Keratinocyte (primary cell): ENCODE measurements at regions not wholly inside any gene's neighbourhood (a gene's known extent, or its start where the extent isn't known, plus 50 kb on each side); places are given as distances from the start of the nearest gene placed in this dataset.
"Not testable (repeated sequence)": the region's sequence is repeated elsewhere in the genome, so short reads cannot be mapped to it uniquely, and the experiment has no call there.

Experiments used
- DNase-seq: peaks from one replicate; pipeline ENCODE4 v3.0.0-alpha.2; 2011; ENCODE audit warnings: low read depth, missing footprints, low spot score
- FAIRE-seq: peaks from 2 replicates; lab custom pipeline; 2011; peaks lifted over from hg19 to GRCh38; lab: Jason Lieb, UNC
- H2AFZ ChIP-seq: 2 replicates; pipeline ENCODE4 v1.6.0; 2012; ENCODE audit warnings: low read length, control low read depth, inconsistent platforms; ENCODE audit not compliant: control insufficient read depth
- H3K27ac ChIP-seq: 2 replicates; pipeline ENCODE4 v1.5.1; 2011; ENCODE audit warnings: low read length; ENCODE audit not compliant: control insufficient read depth, insufficient read depth
- H3K27me3 ChIP-seq: 3 replicates; pipeline ENCODE4 v1.6.0; 2011; ENCODE audit warnings: low read length; ENCODE audit not compliant: control insufficient read depth, insufficient read depth; ENCODE audit errors: extremely low read depth
- H3K36me3 ChIP-seq, 2 experiments: 2 replicates in 1 of 2; 3 replicates in 1 of 2; pipeline ENCODE4 v1.5.1; 2011; ENCODE audit warnings: low read length in 2 of 2, mild to moderate bottlenecking in 1 of 2; ENCODE audit not compliant: control insufficient read depth in 2 of 2, insufficient read depth in 2 of 2; ENCODE audit errors: extremely low read depth in 1 of 2
- H3K4me1 ChIP-seq: 3 replicates; pipeline ENCODE4 v1.5.1; 2011; ENCODE audit warnings: low read length; ENCODE audit not compliant: control insufficient read depth, insufficient read depth; ENCODE audit errors: extremely low read depth
- H3K4me2 ChIP-seq: 3 replicates; pipeline ENCODE4 v1.6.0; 2011; ENCODE audit warnings: low read depth, low read length; ENCODE audit not compliant: control insufficient read depth, insufficient read depth; ENCODE audit errors: extremely low read depth
- H3K4me3 ChIP-seq, 3 experiments: fragments of 200-600 bp in 1 of 3; sonication (generic) in 1 of 3; 2 replicates in 2 of 3; 3 replicates in 1 of 3; pipeline ENCODE4 v1.5.1; 2011 to 2016; ENCODE audit warnings: low read length in 3 of 3, mild to moderate bottlenecking in 3 of 3, control low read depth in 2 of 3, inconsistent platforms in 1 of 3, low read depth in 1 of 3, mixed read lengths in 1 of 3, mixed run types in 1 of 3, moderate library complexity in 1 of 3; ENCODE audit not compliant: control insufficient read depth in 2 of 3, insufficient read depth in 2 of 3; ENCODE audit errors: extremely low read depth in 1 of 3
- H3K79me2 ChIP-seq: 2 replicates; pipeline ENCODE4 v1.6.0; 2012; ENCODE audit warnings: low read length; ENCODE audit not compliant: control insufficient read depth, insufficient read depth
- H3K9ac ChIP-seq: 3 replicates; pipeline ENCODE4 v1.6.0; 2011; ENCODE audit warnings: low read length; ENCODE audit not compliant: control insufficient read depth, insufficient read depth; ENCODE audit errors: extremely low read depth
- H3K9me1 ChIP-seq: 3 replicates; pipeline ENCODE4 v1.6.0; 2011; ENCODE audit warnings: low read length; ENCODE audit not compliant: control insufficient read depth, insufficient read depth; ENCODE audit errors: extremely low read depth
- H3K9me3 ChIP-seq: 2 replicates; pipeline ENCODE4 v1.5.1; 2012; ENCODE audit warnings: low read depth, low read length; ENCODE audit not compliant: control insufficient read depth
- H4K20me1 ChIP-seq: 3 replicates; pipeline ENCODE4 v1.6.0; 2011; ENCODE audit warnings: low read length; ENCODE audit not compliant: control insufficient read depth, insufficient read depth; ENCODE audit errors: extremely low read depth
- EZH2 ChIP-seq: IDR thresholded peaks from one replicate; pipeline ENCODE4 v1.6.1; 2012; ENCODE audit warnings: inconsistent platforms, mild to moderate bottlenecking, low read length, moderate library complexity
- dilution Hi-C: fragments of 300-500 bp; cut with MboI; formaldehyde crosslinking; loops from one replicate; pipeline ENCODE4 v1.7.0; 2020; ENCODE audit warnings: low sequenced_read_pairs; ENCODE audit not compliant: extremely low pct_ligation_motif_present
- TF ChIP-seq, protein P1 (sequence below), 3 experiments: IDR thresholded peaks in 1 of 3; conservative IDR thresholded peaks in 1 of 3; optimal IDR thresholded peaks in 1 of 3; 2 replicates in 2 of 3; 3 replicates in 1 of 3; pipeline versions ENCODE3 to v1.5.1; 2011; ENCODE audit warnings: low read length in 3 of 3, mild to moderate bottlenecking in 3 of 3, moderate library complexity in 2 of 3, control low read depth in 1 of 3, inconsistent platforms in 1 of 3; ENCODE audit not compliant: insufficient read depth in 2 of 3; ENCODE audit errors: extremely low read depth in 1 of 3

DNA sequence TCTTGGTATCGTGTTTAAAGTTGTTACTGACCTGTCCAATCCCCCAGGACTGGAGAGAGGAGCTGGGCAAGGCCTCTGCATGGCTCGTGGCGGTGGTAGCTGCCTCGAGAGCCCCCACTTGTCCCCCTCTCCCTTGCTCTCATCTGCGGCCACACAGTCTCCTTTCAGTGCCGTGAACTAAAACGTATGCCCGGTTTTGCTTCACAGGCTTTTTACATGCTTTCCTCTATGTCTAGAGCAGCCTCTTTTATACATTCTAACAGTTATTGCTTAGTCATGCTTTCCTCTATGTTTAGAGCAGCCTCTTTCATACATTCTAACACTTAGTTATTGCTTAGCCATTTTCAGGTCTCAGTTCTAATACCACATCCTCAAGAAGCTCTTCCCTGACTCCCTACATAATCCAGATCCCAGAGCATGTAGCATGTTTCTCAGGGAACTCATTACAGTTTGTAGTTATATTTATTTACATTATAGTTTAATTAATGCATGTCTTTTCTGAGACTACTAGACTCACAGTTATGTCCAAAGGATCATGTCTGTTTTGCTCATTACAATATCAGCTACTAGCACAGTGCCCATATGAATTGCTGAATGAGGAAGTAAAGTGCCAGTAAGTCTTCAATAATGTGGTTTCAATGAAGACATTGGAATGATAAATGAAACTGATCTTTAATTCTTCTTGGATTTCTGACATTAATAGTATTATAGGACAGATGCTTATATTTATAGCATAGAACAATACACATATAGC, 66.5 kb upstream of the TBL1XR1 start:
- Histone ChIP-seq H3K9me3 (no peaks in the 10 kb centered on the region), H4K20me1 (no peaks in the 10 kb centered on the region), H3K4me3 (no peak overlapping the region), H2AFZ (peak overlapping the region; percentile 56), H3K27ac (no peak overlapping the region), H3K27me3 (no peaks in the 10 kb centered on the region), H3K9ac (no peak overlapping the region), H3K9me1 (no peaks in the 10 kb centered on the region), H3K79me2 (no peaks in the 10 kb centered on the region), H3K4me2 (no peak overlapping the region), H3K36me3 (no peaks in the 10 kb centered on the region), H3K4me1 (no peaks in the 10 kb centered on the region)
- dilution Hi-C loops: no loop called here
- no peak for DNase-seq
- no peak for TF ChIP-seq EZH2
- TF ChIP-seq, protein P1, sequence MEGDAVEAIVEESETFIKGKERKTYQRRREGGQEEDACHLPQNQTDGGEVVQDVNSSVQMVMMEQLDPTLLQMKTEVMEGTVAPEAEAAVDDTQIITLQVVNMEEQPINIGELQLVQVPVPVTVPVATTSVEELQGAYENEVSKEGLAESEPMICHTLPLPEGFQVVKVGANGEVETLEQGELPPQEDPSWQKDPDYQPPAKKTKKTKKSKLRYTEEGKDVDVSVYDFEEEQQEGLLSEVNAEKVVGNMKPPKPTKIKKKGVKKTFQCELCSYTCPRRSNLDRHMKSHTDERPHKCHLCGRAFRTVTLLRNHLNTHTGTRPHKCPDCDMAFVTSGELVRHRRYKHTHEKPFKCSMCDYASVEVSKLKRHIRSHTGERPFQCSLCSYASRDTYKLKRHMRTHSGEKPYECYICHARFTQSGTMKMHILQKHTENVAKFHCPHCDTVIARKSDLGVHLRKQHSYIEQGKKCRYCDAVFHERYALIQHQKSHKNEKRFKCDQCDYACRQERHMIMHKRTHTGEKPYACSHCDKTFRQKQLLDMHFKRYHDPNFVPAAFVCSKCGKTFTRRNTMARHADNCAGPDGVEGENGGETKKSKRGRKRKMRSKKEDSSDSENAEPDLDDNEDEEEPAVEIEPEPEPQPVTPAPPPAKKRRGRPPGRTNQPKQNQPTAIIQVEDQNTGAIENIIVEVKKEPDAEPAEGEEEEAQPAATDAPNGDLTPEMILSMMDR (optimal IDR thresholded peaks at IDR 0.05 in 1 of 3, IDR thresholded peaks at IDR 0.05 in 1 of 3, conservative IDR thresholded peaks at IDR 0.05 in 1 of 3; ENCODE audit: extremely low read depth in 1 of 3, insufficient read depth in 2 of 3, low read length in 3 of 3): no peak
- no peak for FAIRE-seq

DNA sequence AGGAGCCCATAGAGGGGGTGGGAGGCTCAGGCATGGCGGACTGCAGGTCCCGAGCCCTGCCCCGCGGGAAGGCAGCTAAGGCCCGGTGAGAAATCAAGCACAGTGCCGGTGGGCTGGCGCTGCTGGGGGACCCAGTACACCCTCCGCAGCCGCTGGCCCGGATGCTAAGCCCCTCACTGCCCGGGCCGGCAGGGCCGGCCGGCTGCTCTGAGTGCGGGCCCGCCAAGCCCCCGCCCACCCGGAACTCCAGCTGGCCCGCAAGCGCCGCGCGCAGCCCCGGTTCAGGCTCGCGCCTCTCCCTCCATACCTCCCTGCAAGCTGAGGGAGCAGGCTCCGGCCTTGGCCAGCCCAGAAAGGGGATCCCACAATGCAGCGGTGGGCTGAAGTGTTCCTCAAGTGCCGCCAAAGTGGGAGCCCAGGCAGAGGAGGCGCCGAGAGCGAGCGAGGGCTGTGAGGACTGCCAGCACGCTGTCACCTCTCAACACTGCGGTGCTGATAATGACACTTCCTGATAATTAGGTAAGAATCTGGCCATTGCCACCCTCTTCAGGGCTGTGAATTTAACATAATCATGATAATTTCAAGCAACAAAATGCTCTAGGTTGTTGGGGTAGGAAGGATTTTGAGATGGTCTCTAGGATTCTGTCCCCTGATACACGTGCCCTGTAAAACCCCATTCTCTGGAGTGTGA, 74.7 kb upstream of the TBL1XR1 start:
- DNase-seq, H3K27ac ChIP-seq, H3K4me2 ChIP-seq, H3K36me3 ChIP-seq, H4K20me1 ChIP-seq, H3K4me3 ChIP-seq, dilution Hi-C loops, H3K9ac ChIP-seq, H2AFZ ChIP-seq, H3K4me1 ChIP-seq, H3K27me3 ChIP-seq, H3K9me3 ChIP-seq, H3K9me1 ChIP-seq, FAIRE-seq, H3K79me2 ChIP-seq: not testable (repeated sequence)
